ENCODE measurements at regions not wholly inside any gene's neighbourhood (a gene's known extent, or its start where the extent isn't known, plus 50 kb on each side); places are given as distances from the start of the nearest gene placed in this dataset.

GRCh38 chr5:4191703-4192102 is 596.1 kb downstream of the IRX1 start:
- TF ChIP-seq, protein P1, sequence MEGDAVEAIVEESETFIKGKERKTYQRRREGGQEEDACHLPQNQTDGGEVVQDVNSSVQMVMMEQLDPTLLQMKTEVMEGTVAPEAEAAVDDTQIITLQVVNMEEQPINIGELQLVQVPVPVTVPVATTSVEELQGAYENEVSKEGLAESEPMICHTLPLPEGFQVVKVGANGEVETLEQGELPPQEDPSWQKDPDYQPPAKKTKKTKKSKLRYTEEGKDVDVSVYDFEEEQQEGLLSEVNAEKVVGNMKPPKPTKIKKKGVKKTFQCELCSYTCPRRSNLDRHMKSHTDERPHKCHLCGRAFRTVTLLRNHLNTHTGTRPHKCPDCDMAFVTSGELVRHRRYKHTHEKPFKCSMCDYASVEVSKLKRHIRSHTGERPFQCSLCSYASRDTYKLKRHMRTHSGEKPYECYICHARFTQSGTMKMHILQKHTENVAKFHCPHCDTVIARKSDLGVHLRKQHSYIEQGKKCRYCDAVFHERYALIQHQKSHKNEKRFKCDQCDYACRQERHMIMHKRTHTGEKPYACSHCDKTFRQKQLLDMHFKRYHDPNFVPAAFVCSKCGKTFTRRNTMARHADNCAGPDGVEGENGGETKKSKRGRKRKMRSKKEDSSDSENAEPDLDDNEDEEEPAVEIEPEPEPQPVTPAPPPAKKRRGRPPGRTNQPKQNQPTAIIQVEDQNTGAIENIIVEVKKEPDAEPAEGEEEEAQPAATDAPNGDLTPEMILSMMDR (IDR thresholded peaks at IDR 0.05), result no peak
- TF ChIP-seq POLR2A (IDR thresholded peaks at IDR 0.05) (no peak), POLR2AphosphoS5 (IDR thresholded peaks at IDR 0.05) (no peak)

Measured in prostate gland (tissue), 2 donors.